K562 (cell line): ENCODE measurements at regions not wholly inside any gene's neighbourhood (a gene's known extent, or its start where the extent isn't known, plus 50 kb on each side); places are given as distances from the start of the nearest gene placed in this dataset.
A peak's percentile ranks its signal among the peaks of the same experiment; 100 is the strongest.

Source experiments
- ARID1B ChIP-seq: fragments of 450-650 bp; IDR thresholded peaks from 2 replicates; pipeline ENCODE4 v1.6.1; 2016; ENCODE audit warnings: antibody characterized with exemption, mild to moderate bottlenecking, inconsistent platforms
- CBFA2T2 ChIP-seq: fragments of 450-650 bp; conservative IDR thresholded peaks from 2 replicates; pipeline ENCODE4 v1.6.1; 2017; ENCODE audit warnings: mild to moderate bottlenecking
- CCAR2 ChIP-seq: fragments of 200-400 bp; formaldehyde crosslinking; IDR thresholded peaks from 2 replicates; pipeline ENCODE4 v1.6.1; 2017; ENCODE audit warnings: mild to moderate bottlenecking, low read depth, low read length
- CCNT2 ChIP-seq: IDR thresholded peaks from 2 replicates; pipeline ENCODE4 v1.6.1; 2011; ENCODE audit warnings: borderline replicate concordance, low read depth, mild to moderate bottlenecking, moderate library complexity, mixed read lengths, low read length; ENCODE audit not compliant: insufficient read length; ENCODE audit errors: extremely low read depth
- CREB3 ChIP-seq: fragments of 450-650 bp; conservative IDR thresholded peaks from 2 replicates; pipeline ENCODE4 v1.6.1; 2016; ENCODE audit warnings: missing genetic modification characterization, low read depth, mild to moderate bottlenecking, missing compliant biosample characterization, moderate library complexity
- HNRNPK ChIP-seq: fragments of 200-400 bp; formaldehyde crosslinking; IDR thresholded peaks from one replicate; pipeline ENCODE4 v1.6.1; 2018; ENCODE audit warnings: mild to moderate bottlenecking, low read depth, low read length; ENCODE audit not compliant: poor library complexity, severe bottlenecking
- ILF3 ChIP-seq: fragments of 450-650 bp; IDR thresholded peaks from 2 replicates; pipeline ENCODE4 v1.6.1; 2018; ENCODE audit warnings: antibody characterized with exemption, mild to moderate bottlenecking, moderate library complexity, borderline replicate concordance
- MCM3 ChIP-seq: fragments of 450-650 bp; IDR thresholded peaks from 2 replicates; pipeline ENCODE4 v1.6.1; 2016
- NCOA2 ChIP-seq, 2 experiments: fragments of 450-650 bp; IDR thresholded peaks; 2 replicates each; pipeline ENCODE4 v1.6.1; 2018; ENCODE audit warnings: mild to moderate bottlenecking in 2 of 2, moderate library complexity in 1 of 2; ENCODE audit not compliant: partially characterized antibody in 2 of 2
- NFE2L1 ChIP-seq: fragments of 450-650 bp; IDR thresholded peaks from 2 replicates; pipeline ENCODE4 v1.6.1; 2016; ENCODE audit warnings: missing genetic modification characterization, low read depth, mild to moderate bottlenecking, missing compliant biosample characterization, moderate library complexity, borderline replicate concordance
- NR2C1 ChIP-seq, 2 experiments: fragments of 450-650 bp; IDR thresholded peaks; 2 replicates each; pipeline ENCODE4 v1.6.1; 2017; ENCODE audit warnings: mild to moderate bottlenecking in 2 of 2, antibody characterized with exemption in 1 of 2, inconsistent platforms in 1 of 2, missing compliant biosample characterization in 1 of 2, missing genetic modification characterization in 1 of 2
- NR2C2 ChIP-seq, 2 experiments: fragments of 200-800 bp in 1 of 2; sonication (Bioruptor generic) in 1 of 2; sonication (generic) in 1 of 2; formaldehyde crosslinking in 1 of 2; IDR thresholded peaks; 2 replicates each; pipeline versions ENCODE4 v1.6.1 to v1.8.0; 2016 to 2022; ENCODE audit warnings: mild to moderate bottlenecking in 1 of 2, missing compliant biosample characterization in 1 of 2, missing genetic modification characterization in 1 of 2, missing genetic modification reagents in 1 of 2
- NR2F6 ChIP-seq: fragments of 450-650 bp; formaldehyde crosslinking; IDR thresholded peaks from 2 replicates; pipeline ENCODE4 v1.4.0; 2020; ENCODE audit warnings: mild to moderate bottlenecking
- RNF219 ChIP-seq: fragments of 250-450 bp; sonication (Bioruptor Pico); IDR thresholded peaks from 2 replicates; pipeline ENCODE4 v1.5.0; 2022; ENCODE audit warnings: mild to moderate bottlenecking
- SMAD1 ChIP-seq: fragments of 150-350 bp; IDR thresholded peaks from 2 replicates; pipeline ENCODE4 v1.6.1; 2014; ENCODE audit warnings: low read length, low read depth; ENCODE audit not compliant: partially characterized antibody
- SMAD4 ChIP-seq: fragments of 250-450 bp; sonication (Bioruptor Pico); conservative IDR thresholded peaks from 2 replicates; pipeline ENCODE4 v1.8.0; 2021; ENCODE audit warnings: inconsistent platforms, mild to moderate bottlenecking, moderate library complexity
- SMC3 ChIP-seq: conservative IDR thresholded peaks from 2 replicates; pipeline ENCODE4 v1.6.1; 2011; ENCODE audit warnings: low read depth, low read length, improper control_type of control experiment; ENCODE audit not compliant: insufficient read depth
- TCF3 ChIP-seq: sonication (generic); formaldehyde crosslinking; IDR thresholded peaks from 2 replicates; pipeline ENCODE4 v1.4.0; 2020; ENCODE audit warnings: mild to moderate bottlenecking, missing genetic modification reagents
- TRIM28 ChIP-seq: fragments of 450-650 bp; IDR thresholded peaks from 2 replicates; pipeline ENCODE4 v1.6.1; 2017
- ZNF398 ChIP-seq: fragments of 250-450 bp; sonication (Bioruptor Pico); IDR thresholded peaks from 2 replicates; pipeline ENCODE4 v1.8.0; 2021; ENCODE audit warnings: moderate library complexity, mild to moderate bottlenecking, inconsistent platforms
- ZNF445 ChIP-seq: fragments of 250-450 bp; sonication (Bioruptor Pico); IDR thresholded peaks from 2 replicates; pipeline ENCODE4 v1.4.0; 2020; ENCODE audit warnings: low read depth, mild to moderate bottlenecking, moderate library complexity
- ZNF764 ChIP-seq: fragments of 250-450 bp; sonication (Bioruptor Pico); IDR thresholded peaks from 2 replicates; pipeline ENCODE4 v1.4.0; 2020; ENCODE audit warnings: low read depth, mild to moderate bottlenecking, moderate library complexity
- ZNF766 ChIP-seq: fragments of 200-800 bp; sonication (Bioruptor generic); conservative IDR thresholded peaks from 2 replicates; pipeline ENCODE4 v1.6.1; 2016; ENCODE audit warnings: missing genetic modification characterization, missing compliant biosample characterization
- ZNF778 ChIP-seq: fragments of 450-650 bp; formaldehyde crosslinking; IDR thresholded peaks from 2 replicates; pipeline ENCODE4 v1.4.0; 2020; ENCODE audit warnings: mild to moderate bottlenecking, moderate library complexity

- TF ChIP-seq RNF219 (CRISPR knock-in tag) (no peak), CCNT2 (no peak), ZNF445 (CRISPR knock-in tag) (no peak), NFE2L1 (tag) (no peak), SMC3 (no peak), SMAD4 (CRISPR knock-in tag) (0 out of 2 replicates have a peak, but pooled peaks have one; percentile 16), CREB3 (tag) (no peak), NR2C1 (IDR thresholded peaks at IDR 0.05) (no peak), NR2C1 (tag; IDR thresholded peaks at IDR 0.05) (peak; percentile 76), ARID1B (0 out of 2 replicates have a peak, but pooled peaks have one; percentile 39), TCF3 (CRISPR knock-in tag) (no peak), TRIM28 (no peak), NR2C2 (CRISPR knock-in tag; IDR thresholded peaks at IDR 0.05) (no peak), NR2C2 (tag; IDR thresholded peaks at IDR 0.05) (peak; percentile 70), MCM3 (no peak), ILF3 (no peak), ZNF778 (CRISPR knock-in tag) (no peak), NR2F6 (no peak), NCOA2 (IDR thresholded peaks at IDR 0.05; ENCODE audit: partially characterized antibody in 2 of 2) (no peak), SMAD1 (no peak), ZNF764 (CRISPR knock-in tag) (no peak), ZNF398 (CRISPR knock-in tag) (no peak), CCAR2 (no peak), HNRNPK (no peak), CBFA2T2 (no peak), ZNF766 (CRISPR knock-in tag) (0 out of 2 replicates have a peak, but pooled peaks have one; percentile 38)
These were observed 268.5 kb downstream of the SHQ1 start (continued) for GRCh38 chr3:72579581-72580245.
